Gastroesophageal sphincter (tissue), 4 donors: ENCODE measurements at regions not wholly inside any gene's neighbourhood (a gene's known extent, or its start where the extent isn't known, plus 50 kb on each side); places are given as distances from the start of the nearest gene placed in this dataset.

Experiments used
- ATAC-seq: fragments of 150-250 bp; one replicate; pipeline ENCODE4 v1.9.1; 2016; ENCODE audit warnings: mild to moderate bottlenecking, moderate library complexity
- H3K27ac ChIP-seq, 4 donors: fragments of 200-600 bp; sonication (generic) in 3 of 4; 1 replicate in 3 of 4; 2 replicates in 1 of 4; pipeline ENCODE4 v1.5.1; 2016 to 2019
- H3K27me3 ChIP-seq: fragments of 200-600 bp; sonication (generic); one replicate; pipeline ENCODE4 v1.5.1; 2019
- H3K36me3 ChIP-seq, 2 donors: fragments of 200-600 bp; sonication (generic); one replicate each; pipeline ENCODE4 v1.5.1; 2019; ENCODE audit warnings: control low read depth in 1 of 2
- H3K4me1 ChIP-seq, 3 donors: fragments of 200-600 bp; sonication (generic); 1 replicate in 2 of 3; 2 replicates in 1 of 3; pipeline ENCODE4 v1.5.1; 2016 to 2019; ENCODE audit warnings: control low read depth in 2 of 3
- H3K4me3 ChIP-seq, 2 donors: fragments of 200-600 bp; sonication (generic); one replicate each; pipeline ENCODE4 v1.5.1; 2019; ENCODE audit warnings: mild to moderate bottlenecking in 1 of 2, moderate library complexity in 1 of 2
- H3K9me3 ChIP-seq, 3 donors: fragments of 200-600 bp; sonication (generic); one replicate each; pipeline ENCODE4 v1.5.1; 2017 to 2019; ENCODE audit warnings: control low read depth in 2 of 3
- CTCF ChIP-seq, 4 experiments: fragments of 200-600 bp in 2 of 4; fragments of 450-650 bp in 2 of 4; sonication (generic) in 1 of 4; IDR thresholded peaks; one replicate each; pipeline ENCODE4 v1.5.1; 2017 to 2019; ENCODE audit warnings: antibody characterized with exemption in 4 of 4, mild to moderate bottlenecking in 2 of 4, moderate library complexity in 2 of 4
- EP300 ChIP-seq: sonication (generic); formaldehyde crosslinking; IDR thresholded peaks from one replicate; pipeline ENCODE4 v1.6.1; 2017; ENCODE audit warnings: antibody characterized with exemption, mild to moderate bottlenecking
- POLR2A ChIP-seq, 2 donors: fragments of 450-650 bp; IDR thresholded peaks; one replicate each; pipeline ENCODE4 v1.6.1; 2017; ENCODE audit warnings: antibody characterized with exemption in 2 of 2, mild to moderate bottlenecking in 2 of 2, moderate library complexity in 1 of 2
- POLR2AphosphoS5 ChIP-seq: sonication (generic); formaldehyde crosslinking; IDR thresholded peaks from one replicate; pipeline ENCODE4 v1.6.1; 2017; ENCODE audit warnings: antibody characterized with exemption
- WGBS, 2 donors: methylation state at CpG; one replicate each; pipeline ENCODE4 v1.1.5; 2018; ENCODE audit warnings: low coverage in 1 of 2; 5-methylcytosine and 5-hydroxymethylcytosine counted together

- Histone ChIP-seq H3K27ac (no peak overlapping the region), H3K4me3 (no peak overlapping the region), H3K36me3 (no peaks in the 10 kb centered on the region), H3K27me3 (no peaks in the 10 kb centered on the region), H3K4me1 (no peaks in the 10 kb centered on the region), H3K9me3 (peaks cover 0 to 15% (median 0%) of the 10 kb centered on the region in 3 donors)
- WGBS, 2 donors: 75 to 78% methylated on average over 1 of the region's 1 CpG
- ATAC-seq: no peak
- no peak for TF ChIP-seq POLR2A (IDR thresholded peaks at IDR 0.05)
- TF ChIP-seq EP300: no peak
- no peak for TF ChIP-seq CTCF (IDR thresholded peaks at IDR 0.05)
- no peak for TF ChIP-seq POLR2AphosphoS5
Measured at GRCh38 chr14:81818271-81818670, 284.6 kb upstream of the SEL1L start.

- TF ChIP-seq POLR2A (IDR thresholded peaks at IDR 0.05) (no peak), CTCF (IDR thresholded peaks at IDR 0.05) (no peak), POLR2AphosphoS5 (no peak), EP300 (no peak)
- no peak for ATAC-seq
- Histone ChIP-seq H3K4me1 (no peaks in the 10 kb centered on the region), H3K27me3 (no peaks in the 10 kb centered on the region), H3K27ac (no peak overlapping the region), H3K36me3 (no peaks in the 10 kb centered on the region), H3K4me3 (no peak overlapping the region), H3K9me3 (peaks cover 0 to 15% (median 0%) of the 10 kb centered on the region in 3 donors)
- 23 to 51% methylated on average over 4 to 5 of the region's 5 CpGs for WGBS, 2 donors
Measured at GRCh38 chr14:81819344-81819743, 285.7 kb upstream of the SEL1L start.

- peaks cover 0 to 15% (median 0%) of the 10 kb centered on the region in 3 donors for H3K9me3 ChIP-seq
- WGBS, 2 donors: 56 to 70% methylated on average over 1 of the region's 1 CpG
- no peak for ATAC-seq
- H3K27ac ChIP-seq: no peak overlapping the region
- no peaks in the 10 kb centered on the region for H3K36me3 ChIP-seq
- H3K4me1 ChIP-seq: no peaks in the 10 kb centered on the region
- no peak overlapping the region for H3K4me3 ChIP-seq
- H3K27me3 ChIP-seq: no peaks in the 10 kb centered on the region
- TF ChIP-seq CTCF (IDR thresholded peaks at IDR 0.05): no peak
- no peak for TF ChIP-seq POLR2A (IDR thresholded peaks at IDR 0.05)
- TF ChIP-seq POLR2AphosphoS5: no peak
- TF ChIP-seq EP300: no peak
Measured at GRCh38 chr14:81819910-81820309, 286.3 kb upstream of the SEL1L start.

GRCh38 chr14:81826081-81826480, 292.4 kb upstream of the SEL1L start:
- H3K27me3 ChIP-seq: no peaks in the 10 kb centered on the region
- H3K27ac ChIP-seq: no peak overlapping the region
- TF ChIP-seq EP300 (no peak), POLR2A (IDR thresholded peaks at IDR 0.05) (no peak), POLR2AphosphoS5 (no peak), CTCF (IDR thresholded peaks at IDR 0.05) (no peak)
- WGBS, 2 donors: 83 to 89% methylated on average over 1 of the region's 1 CpG
- no peaks in the 10 kb centered on the region for H3K36me3 ChIP-seq
- H3K4me1 ChIP-seq: no peaks in the 10 kb centered on the region
- H3K9me3 ChIP-seq: peaks cover 0 to 25% (median 0%) of the 10 kb centered on the region in 3 donors
- no peak for ATAC-seq
- no peak overlapping the region for H3K4me3 ChIP-seq

- no peak for ATAC-seq
- no peak overlapping the region for H3K27ac ChIP-seq
- H3K4me3 ChIP-seq: no peak overlapping the region
- WGBS, 2 donors: no CpG with 5 or more reads among the region's 24 CpGs
- no peaks in the 10 kb centered on the region for H3K4me1 ChIP-seq
- no peaks in the 10 kb centered on the region for H3K27me3 ChIP-seq
- TF ChIP-seq EP300 (no peak), CTCF (IDR thresholded peaks at IDR 0.05) (no peak), POLR2A (IDR thresholded peaks at IDR 0.05) (no peak), POLR2AphosphoS5 (no peak)
- peaks cover 0 to 10% (median 0%) of the 10 kb centered on the region in 3 donors for H3K9me3 ChIP-seq
- H3K36me3 ChIP-seq: no peaks in the 10 kb centered on the region
Measured at GRCh38 chr14:81829447-81829846, 295.8 kb upstream of the SEL1L start.
